Activated T-cell treated with anti-CD3 and anti-CD28 coated beads for 48 hours (primary cell): ENCODE measurements at regions not wholly inside any gene's neighbourhood (a gene's known extent, or its start where the extent isn't known, plus 50 kb on each side); places are given as distances from the start of the nearest gene placed in this dataset.
"Not testable (repeated sequence)": the region's sequence is repeated elsewhere in the genome, so short reads cannot be mapped to it uniquely, and the experiment has no call there.

Experiments
- DNase-seq: peaks from one replicate; pipeline ENCODE4 v3.0.0-alpha.2; 2020; ENCODE audit warnings: low read depth

DNA sequence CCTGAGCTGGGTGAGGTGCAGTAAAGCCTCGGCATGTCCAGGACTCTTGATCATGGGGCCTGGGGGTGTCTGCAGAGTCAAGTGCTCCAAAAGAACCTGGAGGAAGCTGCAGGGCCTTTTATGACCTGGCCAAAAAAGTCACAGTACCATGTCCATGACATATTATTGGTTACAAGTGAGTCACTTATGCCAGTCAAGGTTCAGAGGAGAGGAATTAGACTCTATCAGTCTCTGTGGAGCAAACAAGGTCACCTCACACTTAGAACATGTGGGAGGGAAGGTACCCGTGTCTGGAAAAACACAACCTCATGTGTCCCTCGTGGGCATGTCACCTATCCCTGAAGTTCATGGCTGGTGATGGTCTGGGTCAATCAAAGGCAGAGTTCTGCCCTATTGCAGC is 465.7 kb downstream of the FBXO15 start:
- DNase-seq: no peak

DNA sequence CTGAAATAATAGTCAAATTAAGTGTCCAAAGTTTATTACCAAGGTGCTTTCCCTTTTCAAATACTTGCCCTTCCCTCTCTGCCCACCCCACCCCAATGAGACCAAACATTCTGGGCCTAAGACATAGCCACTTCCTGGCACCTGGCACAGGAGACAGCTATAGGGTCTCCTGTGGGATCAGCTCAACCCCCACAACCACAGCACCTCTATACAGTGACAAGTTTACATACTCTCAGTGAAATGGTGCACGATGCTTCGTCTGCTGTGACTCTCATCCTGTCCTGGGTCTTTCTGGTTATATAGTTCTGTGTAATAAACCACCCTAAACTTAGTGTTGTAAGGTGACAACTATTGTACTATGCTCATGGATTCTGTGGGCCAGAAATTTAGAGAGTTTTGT is 466.2 kb downstream of the FBXO15 start:
- no peak for DNase-seq

GRCh38 chr18:73679941-73680712 is 467.5 kb downstream of the FBXO15 start:
- DNase-seq: no peak

DNA sequence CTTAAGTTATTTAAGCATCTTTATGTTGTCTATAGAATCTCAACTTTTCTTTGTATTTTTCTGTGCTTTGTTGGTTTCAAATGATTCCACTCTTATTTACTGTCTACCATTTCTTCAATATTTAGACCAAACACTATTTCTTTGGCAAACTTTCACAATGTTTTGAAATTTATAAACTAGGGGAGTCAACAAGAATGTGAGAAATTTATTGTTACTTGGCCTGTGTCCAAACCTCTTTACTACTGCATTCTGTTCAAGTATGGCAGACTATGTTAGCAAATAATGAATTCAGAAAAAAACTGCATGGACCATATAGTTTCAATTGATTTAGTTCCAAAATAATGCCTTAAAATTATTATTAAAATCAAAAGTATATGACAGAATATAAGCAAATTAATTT is 470.2 kb downstream of the FBXO15 start:
- DNase-seq: no peak

GRCh38 chr18:73674125-73674865 is 473.3 kb downstream of the FBXO15 start:
- no peak for DNase-seq

GRCh38 chr18:73671480-73671879 is 476.2 kb downstream of the FBXO15 start:
- not testable (repeated sequence) for DNase-seq

DNA sequence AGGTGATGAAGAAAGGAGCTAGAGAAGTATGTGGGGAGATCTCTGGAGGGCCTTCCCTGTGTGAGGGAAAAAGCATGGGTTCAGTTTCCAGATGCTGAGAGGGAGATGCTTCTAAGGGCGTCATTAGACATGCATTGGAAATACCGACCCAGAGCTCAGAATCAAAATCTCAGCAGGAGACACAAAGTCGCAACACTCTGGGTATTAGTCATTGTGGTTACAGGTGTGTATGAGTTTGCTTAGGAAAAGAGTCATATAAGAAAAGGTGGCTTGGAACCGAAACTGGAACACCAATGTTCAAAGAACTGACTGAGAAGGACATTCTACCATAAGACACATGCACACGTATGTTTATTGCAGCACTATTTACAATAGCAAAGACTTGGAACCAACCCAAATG is 477.1 kb downstream of the FBXO15 start:
- DNase-seq: no peak

DNA sequence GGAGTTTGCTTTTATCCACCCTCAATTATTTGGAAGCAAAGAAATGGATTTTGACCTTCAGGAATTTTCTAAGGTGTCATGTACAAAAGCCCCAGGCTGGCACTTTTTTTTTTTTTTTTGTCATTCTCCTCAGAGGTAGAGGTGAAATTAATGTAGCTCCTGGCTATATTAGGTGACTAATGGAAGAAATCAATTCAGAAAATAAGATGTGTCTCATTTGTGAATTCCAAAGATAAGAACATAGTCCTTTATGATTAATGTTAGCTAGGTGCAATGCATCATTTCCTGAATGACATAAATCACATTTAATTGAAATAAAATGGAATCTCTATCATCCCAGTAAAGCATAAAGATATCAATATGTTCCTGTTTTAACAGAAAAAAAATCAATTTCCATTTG is 477.6 kb downstream of the FBXO15 start:
- no peak for DNase-seq

- no peak for DNase-seq
Measured at GRCh38 chr18:73669297-73669696, 478.3 kb downstream of the FBXO15 start.

- no peak for DNase-seq
Measured at GRCh38 chr18:73668051-73668450, 479.6 kb downstream of the FBXO15 start.

DNA sequence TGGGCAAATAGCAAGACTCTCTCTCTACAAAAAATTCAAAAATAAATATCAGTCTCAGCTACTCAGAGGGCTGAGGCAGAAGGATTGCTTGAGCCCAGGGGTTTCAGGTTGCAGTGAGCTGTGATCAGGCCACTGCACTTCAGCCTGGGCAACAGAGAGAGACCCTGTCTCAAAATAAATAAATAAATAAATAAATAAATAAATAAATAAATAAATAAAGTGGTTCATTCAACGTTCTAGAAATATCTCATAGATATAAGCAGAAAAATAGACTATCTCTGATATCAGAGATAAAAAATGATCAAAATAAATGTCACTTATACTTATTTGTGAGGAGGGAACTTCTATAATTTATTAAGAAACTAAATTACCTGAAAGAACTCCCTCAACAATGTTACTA is 480.9 kb downstream of the FBXO15 start:
- no peak for DNase-seq

- DNase-seq: no peak
Measured at GRCh38 chr18:73664896-73665295, 482.7 kb downstream of the FBXO15 start.

GRCh38 chr18:73663581-73663980 is 484.1 kb downstream of the FBXO15 start:
- DNase-seq: no peak

DNA sequence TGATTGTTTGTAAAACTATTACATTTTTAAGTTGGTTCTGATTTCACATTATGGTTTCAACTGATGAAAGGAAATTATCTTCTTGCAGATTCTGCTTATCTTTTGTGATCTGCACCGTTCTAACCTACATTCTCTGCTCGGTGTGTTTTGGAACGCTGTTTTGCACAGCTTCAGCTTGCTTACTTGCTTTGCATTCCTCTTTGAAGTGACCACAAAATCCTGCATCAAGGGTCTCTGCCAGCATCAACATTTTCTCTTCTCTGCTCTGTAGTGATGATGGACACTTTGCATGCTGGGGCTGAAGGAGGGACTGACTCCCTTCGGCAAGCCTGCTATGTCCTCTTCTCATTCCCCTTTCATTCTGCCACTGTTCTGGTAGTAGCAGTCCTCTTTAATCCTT is 485.2 kb downstream of the FBXO15 start:
- no peak for DNase-seq

GRCh38 chr18:73660931-73661856 is 486.4 kb downstream of the FBXO15 start:
- no peak for DNase-seq

GRCh38 chr18:73656691-73657090 is 490.9 kb downstream of the FBXO15 start:
- DNase-seq: no peak

- DNase-seq: no peak
Measured at GRCh38 chr18:73653827-73654226, 493.8 kb downstream of the FBXO15 start.

DNA sequence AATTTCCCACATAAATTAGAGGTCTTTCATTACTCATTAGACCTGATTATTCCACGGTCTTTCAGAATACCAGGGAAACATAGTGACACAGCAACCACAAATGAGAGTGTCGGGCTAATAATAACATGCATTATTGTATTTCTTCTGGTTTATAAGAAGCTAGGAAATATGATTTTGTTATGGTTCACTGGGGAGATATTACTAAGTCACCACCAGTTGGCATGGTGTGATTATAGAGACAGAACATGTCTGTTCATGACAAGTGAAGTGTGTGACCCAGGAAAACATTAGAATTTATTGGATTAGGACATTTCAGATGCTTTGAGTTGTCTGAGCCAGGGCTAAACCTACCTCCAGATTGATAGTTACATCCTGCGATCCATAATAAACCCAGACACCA is 494.4 kb downstream of the FBXO15 start:
- no peak for DNase-seq

DNA sequence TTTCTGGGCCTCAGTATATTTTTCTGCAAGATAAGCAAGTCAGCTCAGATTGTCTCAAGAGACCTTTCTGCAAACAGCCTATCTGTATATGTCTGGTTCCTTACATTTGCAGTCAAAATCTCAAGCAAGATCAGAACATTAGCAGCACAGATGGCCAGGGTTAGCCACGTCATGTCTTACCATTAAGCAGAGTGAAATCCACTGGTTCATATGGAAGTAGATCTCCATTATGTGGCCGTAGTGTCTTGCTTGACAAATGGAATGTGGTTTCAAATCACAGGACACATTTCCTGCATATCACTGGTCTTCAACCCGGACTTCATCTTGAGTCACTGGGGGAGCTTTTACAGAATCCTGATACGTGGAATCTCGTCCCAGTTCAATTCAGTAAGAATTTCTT is 500.2 kb downstream of the FBXO15 start:
- no peak for DNase-seq

GRCh38 chr18:73646772-73647171 is 500.9 kb downstream of the FBXO15 start:
- DNase-seq: no peak

- no peak for DNase-seq
Measured at GRCh38 chr18:73646196-73646595, 501.4 kb downstream of the FBXO15 start.

DNA sequence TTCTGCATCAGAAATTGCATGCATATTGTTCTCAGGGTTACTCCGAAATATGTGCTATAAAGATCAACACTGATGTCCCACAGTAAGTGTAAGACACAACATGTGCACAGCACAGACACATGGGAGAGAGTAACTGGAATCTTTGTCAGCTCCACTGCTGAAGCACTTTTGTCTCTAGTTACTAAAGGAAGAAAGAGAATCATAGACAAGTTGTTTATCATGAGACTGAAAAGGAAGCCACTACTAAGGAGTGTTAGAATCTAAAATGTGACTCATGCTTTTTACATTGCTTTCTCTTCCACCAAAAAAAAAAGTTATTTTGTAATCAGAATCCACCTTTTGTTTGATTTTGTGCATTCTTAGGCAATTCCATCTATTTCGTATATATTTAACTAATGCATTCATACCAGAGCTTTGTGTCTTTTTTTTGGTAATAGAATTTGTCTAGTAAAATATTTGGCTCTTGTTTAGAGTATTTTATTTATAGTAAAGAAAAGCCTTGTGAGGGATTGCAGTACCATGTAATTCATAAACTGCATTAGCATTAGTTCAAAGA is 502.4 kb downstream of the FBXO15 start:
- no peak for DNase-seq
